Activated CD8-positive, alpha-beta memory T cell treated with anti-CD3 and anti-CD28 coated beads for 4 hours (primary cell): ENCODE measurements at regions not wholly inside any gene's neighbourhood (a gene's known extent, or its start where the extent isn't known, plus 50 kb on each side); places are given as distances from the start of the nearest gene placed in this dataset.
"Not testable (repeated sequence)": the region's sequence is repeated elsewhere in the genome, so short reads cannot be mapped to it uniquely, and the experiment has no call there.

Experiments
- DNase-seq, 2 donors: peaks; one replicate each; pipeline ENCODE4 v3.0.0-alpha.2; 2020; ENCODE audit warnings: low read depth in 2 of 2

- no peak for DNase-seq
Measured at GRCh38 chr20:53818457-53819177, 225.0 kb upstream of the ZNF217 start.

- not testable (repeated sequence) for DNase-seq
Measured at GRCh38 chr20:53817513-53817912, 223.9 kb upstream of the ZNF217 start.

GRCh38 chr20:53816872-53817398, 223.3 kb upstream of the ZNF217 start:
- no peak for DNase-seq

- DNase-seq, result no peak
Measured at GRCh38 chr20:53815509-53815908, 221.9 kb upstream of the ZNF217 start.

GRCh38 chr20:53814060-53814459, 220.4 kb upstream of the ZNF217 start:
- no peak for DNase-seq

DNA sequence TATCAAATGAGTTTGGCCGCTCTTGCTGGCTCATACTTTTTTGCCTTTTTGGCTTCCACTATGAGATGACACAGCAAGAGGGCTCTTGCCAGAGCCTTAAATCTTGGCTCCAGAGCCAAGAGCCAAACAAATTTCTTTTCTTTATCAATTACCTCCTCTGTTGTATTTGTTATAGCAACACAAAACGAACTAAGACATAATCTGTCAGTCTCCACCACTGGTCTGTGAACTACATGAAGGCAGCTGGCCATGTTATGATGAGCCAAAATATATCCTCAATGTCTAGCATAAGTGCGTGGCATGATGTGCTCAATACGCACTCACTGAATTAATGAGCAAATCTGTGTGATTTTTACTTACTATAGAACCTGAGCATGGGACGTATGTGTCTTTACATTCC, 220.0 kb upstream of the ZNF217 start:
- DNase-seq, result no peak

GRCh38 chr20:53811577-53811976, 217.9 kb upstream of the ZNF217 start:
- DNase-seq, result no peak

GRCh38 chr20:53810661-53811355, 217.2 kb upstream of the ZNF217 start:
- no peak for DNase-seq

- DNase-seq, result no peak
Measured at GRCh38 chr20:53809728-53810365, 216.2 kb upstream of the ZNF217 start.

DNA sequence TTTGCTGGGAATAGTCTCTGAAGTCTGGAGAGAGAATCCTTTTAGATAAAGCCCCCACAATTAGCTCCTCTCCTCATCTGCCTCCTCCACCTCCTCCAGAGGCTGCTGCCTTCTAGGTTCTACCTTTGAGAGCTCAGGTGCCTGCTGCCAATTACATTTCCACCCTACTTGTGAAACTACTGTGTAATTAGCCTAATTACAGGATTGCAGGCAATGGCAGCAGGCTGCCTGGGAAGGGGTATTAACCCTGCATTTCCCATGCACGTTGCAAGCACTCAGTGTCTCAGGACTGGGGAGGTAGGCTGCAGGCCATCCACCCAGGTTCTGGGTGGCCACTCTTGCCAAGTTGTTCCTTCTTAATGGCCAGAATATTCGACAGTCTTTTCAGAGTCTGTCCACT, 215.6 kb upstream of the ZNF217 start:
- DNase-seq, result no peak

DNA sequence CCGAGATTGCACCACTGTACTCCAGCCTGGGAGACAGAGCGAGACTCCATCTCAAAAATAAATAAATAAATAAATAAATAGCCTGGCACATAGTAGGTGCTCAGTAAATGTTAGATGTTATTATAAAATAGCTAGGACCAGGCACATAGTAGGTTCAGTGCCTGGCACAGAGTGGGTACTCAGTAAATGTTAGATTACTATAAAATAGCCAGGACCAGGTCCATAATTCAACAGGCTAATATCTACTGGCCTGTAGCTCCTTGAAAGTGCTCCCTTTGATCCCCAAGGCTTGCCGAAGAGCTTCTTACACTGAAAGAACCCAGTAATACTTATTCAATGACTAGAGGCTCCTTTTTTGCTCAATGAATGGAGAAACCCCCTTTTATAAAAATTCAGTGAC, 215.1 kb upstream of the ZNF217 start:
- DNase-seq, result no peak

- not testable (repeated sequence) for DNase-seq
Measured at GRCh38 chr20:53808302-53808701, 214.7 kb upstream of the ZNF217 start.

- no peak for DNase-seq
Measured at GRCh38 chr20:53806683-53807401, 213.2 kb upstream of the ZNF217 start.

DNA sequence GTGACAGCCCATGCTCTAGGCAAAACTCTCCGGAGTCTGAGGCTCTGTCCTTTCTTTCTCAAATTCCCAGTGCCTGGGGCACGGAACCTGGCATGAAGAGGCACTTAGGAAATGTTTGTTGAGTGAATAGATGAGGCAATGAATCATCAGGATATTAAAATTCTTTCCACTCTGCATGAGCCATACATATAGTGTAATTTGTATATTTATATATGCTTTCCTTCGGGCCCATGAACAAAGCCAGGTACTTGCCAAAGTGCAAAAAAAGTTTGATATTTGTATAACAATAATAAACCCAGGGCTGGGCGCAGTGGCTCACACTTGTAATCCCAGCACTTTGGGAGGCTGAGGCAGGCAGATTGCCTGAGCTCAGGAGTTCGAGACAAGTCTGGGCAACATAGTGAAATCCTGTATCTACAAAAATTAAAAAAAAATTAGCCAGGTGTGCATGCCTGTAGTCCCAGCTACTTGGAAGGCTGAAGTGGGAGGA, 212.3 kb upstream of the ZNF217 start:
- DNase-seq, result no peak

- DNase-seq, result no peak
Measured at GRCh38 chr20:53804920-53805894, 211.6 kb upstream of the ZNF217 start.

DNA sequence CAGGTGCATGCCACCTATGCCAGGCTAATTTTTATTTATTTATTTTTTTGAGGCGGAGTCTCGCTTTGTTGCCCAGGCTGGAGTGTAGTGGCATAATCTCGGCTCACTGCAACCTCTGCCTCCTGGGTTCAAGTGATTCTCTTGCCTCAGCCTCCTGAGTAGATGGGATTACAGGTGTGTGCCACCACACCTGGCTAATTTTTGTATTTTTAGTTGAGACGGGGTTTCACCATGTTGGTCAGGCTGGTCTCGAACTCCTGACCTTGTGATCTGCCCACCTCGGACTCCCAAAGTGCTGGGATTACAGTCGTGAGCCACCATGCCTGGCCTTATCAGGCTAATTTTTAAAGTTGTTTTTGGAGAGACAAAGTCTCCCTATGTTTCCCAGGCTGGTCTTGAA, 210.7 kb upstream of the ZNF217 start:
- not testable (repeated sequence) for DNase-seq

DNA sequence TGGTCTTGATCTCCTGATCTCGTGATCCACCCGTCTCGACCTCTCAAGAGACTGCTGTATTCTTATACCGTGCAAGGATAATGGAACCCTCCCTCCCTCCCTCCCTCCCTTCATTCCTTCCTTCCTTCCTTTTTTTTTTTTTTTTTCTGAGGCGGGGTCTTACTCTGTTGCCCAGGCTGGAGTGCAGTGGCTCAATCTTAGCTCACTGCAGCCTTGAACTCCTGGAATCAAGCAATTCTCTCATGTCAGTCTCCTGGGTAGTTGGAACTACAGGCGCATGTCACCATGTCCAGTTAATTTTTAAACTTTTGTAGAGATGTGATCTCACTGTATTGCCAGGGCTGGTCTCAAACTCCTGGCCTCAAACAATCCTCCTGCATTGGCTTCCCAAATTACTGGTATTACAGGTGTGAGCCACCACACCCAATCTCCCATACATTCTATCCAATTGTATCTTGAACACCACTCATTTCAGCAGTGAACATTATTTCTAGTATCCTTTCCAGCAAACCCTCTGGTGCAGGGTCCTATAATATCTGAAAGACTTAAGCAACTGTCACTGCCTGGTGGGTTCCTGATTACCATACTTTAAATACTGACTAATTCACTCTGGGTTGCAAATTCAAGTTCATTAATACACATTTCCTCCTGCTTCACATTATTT, 210.0 kb upstream of the ZNF217 start:
- no peak for DNase-seq

DNA sequence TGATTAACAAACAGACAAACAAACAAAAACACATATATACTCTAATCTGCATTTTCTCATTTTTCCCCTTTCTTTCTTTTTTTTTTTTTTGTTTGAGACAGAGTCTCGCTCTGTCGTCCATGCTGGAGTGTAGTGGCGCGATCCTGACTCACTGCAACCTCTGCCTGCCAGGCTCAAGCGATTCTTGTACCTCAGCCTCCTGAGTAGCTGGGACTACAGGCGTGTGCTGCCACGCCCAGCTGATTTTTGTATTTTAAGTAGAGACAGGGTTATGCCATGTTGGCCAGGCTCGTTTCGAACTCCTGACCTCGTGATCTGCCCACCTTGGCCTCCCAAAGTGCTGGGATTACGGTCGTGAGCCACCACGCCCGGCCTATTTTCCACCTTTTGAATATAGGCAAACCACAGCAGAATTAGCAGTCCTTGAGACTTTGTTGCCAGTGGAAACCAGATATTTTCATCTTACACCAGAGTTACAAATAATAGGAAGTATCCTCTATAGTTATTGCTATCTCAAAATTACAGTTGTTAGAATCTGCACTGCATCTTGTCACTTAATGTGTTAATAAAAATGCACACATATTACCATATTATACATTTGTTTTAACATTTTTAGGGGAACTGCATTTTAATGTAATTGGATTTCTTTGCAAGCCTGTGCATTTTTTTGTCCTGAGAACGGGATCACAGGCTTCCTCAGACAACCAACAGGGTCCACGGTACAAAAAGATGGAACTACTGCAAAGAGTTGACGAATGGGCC, 208.2 kb upstream of the ZNF217 start:
- no peak for DNase-seq

GRCh38 chr20:53800883-53801604, 207.4 kb upstream of the ZNF217 start:
- no peak for DNase-seq
